RKO (cell line): ENCODE measurements at regions not wholly inside any gene's neighbourhood (a gene's known extent, or its start where the extent isn't known, plus 50 kb on each side); places are given as distances from the start of the nearest gene placed in this dataset.
A peak's percentile ranks its signal among the peaks of the same experiment; 100 is the strongest.

Source experiments
- DNase-seq: peaks from one replicate; pipeline ENCODE4 v3.0.0-alpha.2; 2016; ENCODE audit warnings: low spot score

DNA sequence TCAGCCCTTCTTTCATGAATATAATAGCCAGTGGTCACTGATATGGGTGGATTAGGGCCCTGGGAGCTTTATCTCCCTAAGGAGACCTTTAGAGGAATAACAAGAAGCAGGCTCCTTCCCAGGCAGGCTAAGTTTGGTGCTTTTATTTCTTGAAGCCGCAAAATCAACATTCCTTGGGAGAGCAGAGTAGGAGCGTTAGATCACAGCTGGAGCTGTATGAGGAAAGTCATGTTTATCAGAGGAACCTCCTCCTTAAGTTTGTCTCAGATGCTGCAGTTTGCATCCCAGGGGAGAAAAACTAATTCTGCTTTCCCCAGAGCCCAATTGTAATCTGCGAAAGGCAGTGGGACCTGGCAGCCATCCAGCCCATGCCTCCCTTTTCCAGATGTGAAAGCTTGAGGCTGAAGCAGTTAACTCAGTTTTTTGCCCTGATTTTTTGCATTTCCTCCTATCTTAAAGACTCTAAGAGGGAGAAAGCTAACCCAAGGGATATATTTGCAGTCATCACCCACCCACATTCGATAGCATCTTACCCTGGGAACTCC lies 186.0 kb upstream of the FRMPD4 start:
- no peak for DNase-seq

DNA sequence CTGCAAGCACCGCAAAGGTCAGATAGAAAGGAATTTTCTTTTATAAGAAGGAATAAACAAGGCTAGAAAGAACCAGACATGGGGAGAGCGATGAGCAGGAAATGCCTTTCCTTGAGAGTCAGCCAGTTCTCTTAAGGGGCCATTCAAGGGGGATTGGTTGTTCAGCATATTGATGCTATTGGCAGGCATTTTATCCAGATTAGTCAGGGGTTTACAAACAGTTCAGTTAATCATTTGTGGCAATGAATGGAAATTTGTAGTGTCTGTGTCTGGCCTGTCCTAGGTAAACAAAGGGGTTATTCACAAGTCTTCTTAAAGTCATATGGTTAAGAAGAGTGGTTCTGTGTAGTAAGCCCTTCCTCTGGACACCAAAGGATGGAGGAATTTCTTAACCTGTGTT lies 184.7 kb upstream of the FRMPD4 start:
- DNase-seq, result peak; percentile 1

GRCh38 chrX:11954176-11954575 lies 184.1 kb upstream of the FRMPD4 start:
- no peak for DNase-seq

DNA sequence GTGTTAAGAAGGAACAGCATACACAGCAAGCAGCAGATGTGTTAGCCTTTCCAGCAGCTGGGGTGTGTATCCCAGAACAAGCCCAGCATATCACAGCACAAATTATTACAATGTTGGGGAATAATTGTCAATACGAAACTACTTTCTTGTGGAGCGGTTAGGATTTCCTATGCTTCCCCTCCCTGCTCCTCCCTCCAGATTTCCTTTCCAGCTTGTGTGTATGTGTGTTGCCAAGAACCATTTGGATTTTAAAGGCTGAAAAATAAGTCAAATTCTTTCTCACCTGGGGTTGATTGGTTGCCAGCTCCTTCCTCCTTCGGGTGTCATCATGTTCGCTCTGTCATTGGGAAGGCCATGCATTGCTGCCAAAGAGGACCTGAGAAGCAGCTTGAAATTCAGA lies 178.2 kb upstream of the FRMPD4 start:
- no peak for DNase-seq

DNA sequence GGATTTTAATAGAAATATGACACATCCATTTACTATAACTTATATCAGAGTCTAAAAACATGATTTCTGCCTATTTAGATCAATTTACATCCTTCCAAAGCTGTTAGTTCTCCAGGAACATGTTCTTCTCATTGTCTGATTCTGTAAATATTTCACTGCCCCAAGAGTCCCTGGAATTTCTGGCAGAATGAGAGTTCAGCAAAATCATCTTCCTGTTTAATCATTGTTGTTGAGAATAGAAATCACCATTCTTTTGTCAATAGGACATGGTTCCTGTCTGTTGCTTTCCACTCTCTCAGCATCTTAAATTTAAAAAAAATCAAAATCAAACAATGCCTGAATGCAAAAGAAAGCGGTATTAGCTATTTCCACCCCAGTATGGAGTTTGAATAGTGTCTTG lies 172.8 kb upstream of the FRMPD4 start:
- no peak for DNase-seq

GRCh38 chrX:11967986-11968869 lies 170.0 kb upstream of the FRMPD4 start:
- DNase-seq, result no peak

DNA sequence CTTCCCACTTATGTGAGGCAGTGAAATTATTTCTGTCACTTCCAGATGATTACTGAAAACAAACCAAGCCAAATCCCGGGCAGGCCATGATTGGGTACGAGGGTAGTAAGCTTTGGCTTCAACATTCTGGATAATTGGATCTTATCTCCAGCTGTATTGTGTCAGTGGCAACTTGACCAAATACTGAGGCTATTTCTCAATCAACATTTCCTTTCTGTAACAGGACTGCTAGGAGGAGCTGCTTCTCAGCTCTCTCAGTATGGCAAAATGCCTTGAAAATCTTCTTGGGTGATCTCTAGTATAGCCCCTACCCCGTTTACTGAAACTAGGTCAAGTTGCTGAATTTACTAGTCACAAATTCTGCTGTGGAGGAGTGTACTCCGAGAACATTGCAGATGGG lies 169.3 kb upstream of the FRMPD4 start:
- DNase-seq, result no peak

DNA sequence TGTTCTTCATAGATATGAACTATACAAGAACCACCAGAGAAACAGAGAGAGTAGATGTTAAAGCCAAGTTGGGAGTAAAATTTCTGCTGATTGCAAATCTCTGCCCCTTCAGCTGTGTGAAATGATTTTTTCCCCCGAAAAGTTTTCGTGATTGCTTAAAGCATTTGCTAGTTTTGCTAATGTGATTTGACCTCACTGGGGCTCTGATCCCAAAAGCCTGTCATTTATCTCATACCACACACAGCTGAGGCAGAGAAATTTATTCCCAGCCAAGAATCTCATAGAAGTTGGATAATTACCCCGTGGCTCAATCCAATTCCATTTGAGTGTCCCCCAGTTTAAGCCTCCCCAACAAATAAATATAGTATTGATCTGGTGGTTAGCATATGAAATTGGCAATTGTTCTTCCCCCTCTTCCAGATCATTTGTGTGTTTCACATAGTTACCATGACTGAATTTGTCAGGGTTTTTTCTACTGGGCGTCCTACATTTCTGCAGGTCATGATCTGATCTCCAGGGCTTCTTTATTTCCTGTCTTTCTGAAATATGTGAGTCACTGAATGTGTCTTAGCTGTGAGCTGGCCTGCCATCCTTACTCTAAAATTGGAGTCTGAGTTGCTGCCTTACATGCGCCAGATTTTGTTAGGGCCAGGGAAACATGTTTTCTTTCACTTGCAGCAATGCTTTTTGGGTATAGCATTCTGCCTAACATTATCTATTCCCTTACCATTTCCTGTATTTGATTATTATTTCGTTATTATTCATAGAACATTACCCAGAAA lies 167.5 kb upstream of the FRMPD4 start:
- peak; percentile 26 for DNase-seq

- no peak for DNase-seq
These were observed 161.6 kb upstream of the FRMPD4 start for GRCh38 chrX:11976663-11977062.

DNA sequence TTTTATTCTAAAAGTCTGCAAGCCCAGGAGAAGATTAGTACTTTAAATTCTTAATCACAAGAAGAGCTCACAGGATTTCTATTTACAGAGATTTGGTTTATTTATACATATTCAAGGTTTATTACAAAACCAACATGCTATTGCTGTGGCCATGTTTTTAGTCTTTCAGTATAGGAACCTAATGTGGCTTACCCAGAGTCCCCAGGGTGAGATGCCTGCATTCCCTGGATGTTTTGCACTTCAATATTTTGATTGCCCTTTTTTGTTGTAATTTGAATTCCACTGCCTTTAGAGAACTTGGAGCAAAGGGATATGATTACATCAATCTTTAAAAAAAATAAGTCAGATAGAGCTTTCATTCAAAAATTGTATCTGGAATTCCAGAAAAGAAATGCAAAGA lies 146.0 kb upstream of the FRMPD4 start:
- DNase-seq, result no peak

DNA sequence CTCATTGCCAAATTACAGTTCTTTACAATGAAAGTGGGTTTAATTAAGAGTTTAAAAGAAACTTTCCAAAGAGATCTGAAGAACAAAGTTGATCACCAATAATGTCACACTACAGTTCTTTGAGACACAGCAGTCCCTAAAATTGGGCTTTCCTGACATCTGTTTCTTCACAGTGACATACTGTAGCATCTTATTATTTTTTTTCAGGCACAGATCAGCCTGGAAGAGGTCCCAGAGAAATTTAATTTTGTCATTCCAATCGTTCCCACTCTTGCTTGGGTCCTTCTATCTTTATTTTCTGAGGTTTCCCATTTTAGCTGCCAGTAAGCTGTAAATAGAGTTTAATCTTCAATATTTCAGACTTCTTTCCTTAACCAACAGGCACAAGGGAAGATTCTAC lies 143.1 kb upstream of the FRMPD4 start:
- no peak for DNase-seq

GRCh38 chrX:11996810-11997209 lies 141.5 kb upstream of the FRMPD4 start:
- no peak for DNase-seq

GRCh38 chrX:11998944-11999343 lies 139.3 kb upstream of the FRMPD4 start:
- DNase-seq, result no peak

DNA sequence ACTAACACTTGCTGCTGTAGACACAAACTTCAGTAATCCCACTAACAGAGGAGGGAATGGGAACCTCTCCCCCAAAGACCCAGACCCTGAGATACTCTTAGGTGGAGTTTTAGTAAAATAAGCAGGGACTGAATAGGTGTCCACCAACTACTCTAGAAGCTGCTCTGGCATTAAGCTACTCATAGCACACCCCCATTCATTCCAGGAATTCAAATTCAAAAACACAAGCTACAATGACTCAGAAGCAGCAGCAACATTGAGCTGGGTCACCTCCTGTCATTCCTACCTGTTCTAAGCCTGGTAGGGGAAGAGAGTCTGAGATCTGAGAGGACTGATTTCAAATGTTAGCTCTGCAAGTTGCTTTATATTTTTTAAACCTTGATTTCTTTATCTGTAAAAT lies 135.4 kb upstream of the FRMPD4 start:
- no peak for DNase-seq

GRCh38 chrX:12007881-12008280 lies 130.4 kb upstream of the FRMPD4 start:
- peak; percentile 82 for DNase-seq

DNA sequence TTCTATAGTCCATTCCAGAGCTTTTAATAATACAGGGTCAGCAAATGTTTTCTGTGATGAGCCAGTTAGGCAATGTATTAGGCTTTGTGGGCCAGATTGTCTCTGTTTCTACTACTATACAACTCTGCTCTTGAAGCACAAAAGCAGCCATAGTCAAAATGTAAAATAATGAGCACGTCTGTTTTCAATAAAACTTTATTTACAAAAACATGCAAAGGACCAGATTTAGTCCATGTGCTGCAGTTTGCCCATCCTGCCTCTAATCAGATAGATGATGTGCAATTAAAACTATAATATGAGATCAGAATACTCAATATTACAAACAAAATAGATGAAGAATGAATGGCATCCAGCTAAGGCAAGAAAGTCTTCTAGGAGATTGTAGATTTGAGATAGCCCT lies 127.8 kb upstream of the FRMPD4 start:
- DNase-seq, result no peak

DNA sequence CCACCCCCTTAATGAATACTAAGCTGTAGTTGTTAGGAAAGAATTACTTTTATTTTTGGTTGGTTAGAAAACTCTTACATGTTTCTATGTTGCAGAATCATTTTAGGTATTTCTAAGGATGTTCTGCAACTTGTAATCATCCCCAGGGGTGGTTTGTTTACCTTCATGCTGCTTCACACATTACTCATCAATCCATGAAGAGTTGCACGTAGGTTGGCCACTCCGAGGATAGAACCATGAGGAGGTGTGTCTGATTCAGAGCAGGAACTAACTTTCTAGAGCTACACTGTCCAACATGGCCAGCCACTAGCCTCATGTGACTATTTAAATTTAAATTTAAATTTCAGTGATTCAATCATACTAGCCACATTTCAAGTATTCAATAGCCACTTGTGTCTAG lies 127.2 kb upstream of the FRMPD4 start:
- DNase-seq, result no peak

GRCh38 chrX:12013211-12013618 lies 125.1 kb upstream of the FRMPD4 start:
- DNase-seq, result no peak

DNA sequence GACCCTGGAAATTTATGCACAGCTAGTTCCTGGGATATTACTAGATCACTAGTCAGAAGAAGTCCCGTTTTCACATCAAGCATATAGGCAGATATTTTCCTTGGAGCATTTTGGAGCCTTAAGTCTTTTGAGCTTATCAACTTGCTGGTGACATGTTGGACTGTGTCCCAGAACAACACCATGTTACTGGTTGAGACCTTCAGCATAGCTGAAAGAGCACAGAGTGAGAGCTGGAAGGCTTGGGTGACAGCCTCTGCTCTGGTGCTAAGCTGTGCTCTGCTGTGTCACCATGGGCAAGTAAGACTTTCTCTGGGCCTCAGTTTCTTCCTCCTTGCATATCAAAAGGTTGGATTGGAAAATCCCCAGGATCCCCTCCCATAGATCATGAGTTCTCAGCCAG lies 116.6 kb upstream of the FRMPD4 start:
- DNase-seq, result no peak

DNA sequence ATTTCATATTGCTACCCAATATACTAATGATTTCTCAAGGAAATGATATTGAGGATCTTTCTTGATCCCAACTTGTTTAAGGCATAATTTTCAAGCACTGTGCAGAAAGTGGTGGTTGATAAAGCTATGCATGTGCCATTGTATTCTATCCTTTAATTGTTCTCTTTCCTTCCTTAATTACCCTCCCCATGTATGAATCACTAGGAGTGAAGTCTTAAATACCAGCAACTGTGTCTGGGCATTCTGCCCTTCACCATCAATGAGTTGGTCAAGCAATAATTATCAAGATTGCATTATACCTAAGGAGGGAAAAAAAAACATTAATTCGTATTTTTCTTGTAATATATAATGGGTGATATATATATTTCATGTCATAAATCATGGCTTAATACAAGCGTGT lies 111.8 kb upstream of the FRMPD4 start:
- no peak for DNase-seq

DNA sequence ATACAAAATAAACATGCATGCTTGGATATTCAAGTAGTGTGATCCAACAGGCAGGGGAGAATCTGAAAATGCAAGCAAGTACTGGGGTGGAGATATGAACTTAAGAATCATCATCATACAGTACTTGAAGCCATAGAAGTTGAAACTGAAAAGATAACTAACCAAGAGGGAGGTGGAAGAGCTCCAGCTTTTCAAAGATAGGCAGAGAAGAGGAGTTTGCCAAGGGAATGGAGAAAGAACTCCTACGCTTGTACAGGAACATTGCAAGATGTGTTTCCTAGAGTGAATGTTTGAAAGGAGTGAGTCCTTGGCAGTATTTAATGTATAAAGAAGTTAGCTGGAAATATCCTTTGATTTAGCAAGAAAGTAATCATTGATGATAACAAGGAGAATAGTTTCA lies 106.2 kb upstream of the FRMPD4 start:
- DNase-seq, result no peak

DNA sequence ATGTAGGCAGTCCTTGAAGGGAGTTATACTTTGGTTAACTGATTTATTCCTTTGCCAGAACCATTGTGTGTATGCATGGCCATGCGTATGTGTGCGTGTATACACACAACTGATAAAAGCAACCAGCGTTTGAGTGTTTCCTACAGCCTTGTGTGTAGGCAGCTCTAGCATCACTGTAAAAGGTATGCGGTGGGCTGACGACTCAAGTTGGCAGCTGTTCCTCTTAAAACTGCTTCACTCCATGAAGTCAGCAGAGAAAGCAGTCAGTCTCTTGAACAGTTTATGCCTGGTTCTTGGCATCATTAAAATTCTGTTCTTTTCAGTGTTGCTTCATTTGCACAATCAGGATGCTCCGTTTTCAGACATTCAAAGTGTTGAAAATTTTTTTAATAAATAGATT lies 103.5 kb upstream of the FRMPD4 start:
- no peak for DNase-seq

DNA sequence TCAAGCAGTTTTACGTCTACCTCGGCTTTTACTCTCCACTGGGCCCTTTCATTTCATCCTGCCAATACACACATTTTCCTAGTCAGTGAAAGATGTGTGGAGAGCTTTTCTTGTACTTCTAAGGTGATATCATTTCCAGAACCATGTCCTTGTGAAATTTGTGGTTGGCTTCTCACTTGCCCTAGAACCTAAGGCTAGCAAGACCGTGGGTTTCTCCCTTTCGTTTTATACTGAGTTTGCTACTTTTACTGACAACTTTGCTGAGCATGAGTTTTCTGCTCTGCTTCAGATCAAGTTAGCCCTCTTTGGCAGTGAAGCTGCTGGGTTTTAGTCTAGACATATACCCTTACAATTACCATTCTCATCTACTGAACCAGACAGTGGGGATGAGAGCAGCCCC lies 95.7 kb upstream of the FRMPD4 start:
- no peak for DNase-seq
